Stimulated activated CD8-positive, alpha-beta memory T cell treated with anti-CD3 and anti-CD28 coated beads, Interleukin-4, amount 100 ng/mL, for 1 hour (primary cell): ENCODE measurements at regions not wholly inside any gene's neighbourhood (a gene's known extent, or its start where the extent isn't known, plus 50 kb on each side); places are given as distances from the start of the nearest gene placed in this dataset.

ENCODE experiments used
- DNase-seq, 2 donors: peaks; one replicate each; pipeline ENCODE4 v3.0.0-alpha.2; 2020; ENCODE audit warnings: low read depth in 2 of 2, low spot score in 1 of 2

DNA sequence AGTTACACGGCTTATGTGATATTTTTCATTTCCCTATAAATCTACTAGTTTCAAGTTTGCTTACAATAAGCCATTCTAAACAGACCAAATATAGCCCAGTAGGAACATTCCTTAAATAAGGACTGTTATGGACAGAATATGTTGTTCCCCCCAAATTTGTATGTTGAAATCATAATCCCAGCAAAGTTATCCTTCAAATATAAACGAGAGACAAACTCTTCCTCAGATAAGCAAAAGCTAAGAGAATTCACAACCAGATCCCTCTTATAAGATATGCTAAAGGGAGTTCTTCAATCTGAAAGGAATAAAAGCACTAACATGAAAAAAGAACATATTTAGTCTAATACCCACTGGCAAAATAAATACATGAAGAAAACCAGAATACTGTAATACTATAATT lies 795.5 kb upstream of the GJE1 start:
- DNase-seq: no peak

DNA sequence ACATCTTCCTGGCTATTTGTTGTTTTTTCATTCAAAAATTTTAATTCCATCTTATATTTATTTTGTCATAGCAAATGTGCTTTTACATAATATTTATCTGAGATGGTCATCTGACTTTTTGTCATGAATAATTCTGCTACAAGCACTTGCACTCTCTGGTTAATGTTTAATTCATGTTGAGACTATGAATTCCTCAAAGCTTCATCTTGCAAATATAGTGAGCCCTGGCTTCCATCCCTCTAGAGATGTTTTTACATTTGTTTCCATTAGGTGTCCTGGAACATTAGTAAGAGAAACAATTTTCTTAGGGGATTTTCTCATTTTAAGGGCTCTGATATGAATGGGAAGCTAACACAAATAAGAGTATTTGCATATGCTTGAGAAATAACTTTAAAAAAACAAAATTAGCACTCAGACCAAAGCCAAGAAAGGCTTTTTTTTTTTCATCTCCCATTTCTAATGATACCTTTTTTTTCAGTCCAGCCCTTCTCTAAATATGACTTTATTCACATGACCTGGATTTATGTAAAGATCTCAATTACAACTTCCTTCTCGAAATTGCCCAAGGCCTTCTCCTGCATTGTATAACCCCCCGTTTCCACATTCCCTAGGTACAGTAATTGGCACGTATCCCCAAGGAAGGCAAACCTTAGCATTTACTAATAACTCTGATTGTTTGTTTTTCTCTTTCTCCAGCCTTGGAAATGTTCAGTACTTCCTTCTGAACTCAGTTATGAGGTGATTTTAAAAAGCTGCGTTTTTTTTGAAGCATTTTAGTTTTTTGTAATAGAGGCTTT lies 797.0 kb upstream of the GJE1 start:
- no peak for DNase-seq

DNA sequence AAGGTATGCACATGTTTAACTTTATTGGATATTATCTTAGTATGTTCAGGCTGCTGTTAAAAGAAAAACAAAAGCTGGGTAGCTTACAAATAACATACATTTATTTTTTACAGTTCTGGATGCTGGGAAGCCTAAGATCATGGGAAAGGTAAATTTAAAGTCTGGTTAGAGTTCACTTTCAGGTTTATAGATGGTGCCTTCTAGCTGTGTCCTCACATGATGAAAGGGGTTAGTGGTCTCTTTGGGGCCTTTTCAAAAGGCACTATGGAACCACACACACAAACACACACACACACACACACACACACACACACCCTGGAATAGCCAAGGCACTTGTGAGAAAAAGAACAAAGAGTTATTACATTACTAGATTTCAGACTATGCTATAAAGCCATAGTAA lies 805.8 kb upstream of the GJE1 start:
- DNase-seq: no peak

DNA sequence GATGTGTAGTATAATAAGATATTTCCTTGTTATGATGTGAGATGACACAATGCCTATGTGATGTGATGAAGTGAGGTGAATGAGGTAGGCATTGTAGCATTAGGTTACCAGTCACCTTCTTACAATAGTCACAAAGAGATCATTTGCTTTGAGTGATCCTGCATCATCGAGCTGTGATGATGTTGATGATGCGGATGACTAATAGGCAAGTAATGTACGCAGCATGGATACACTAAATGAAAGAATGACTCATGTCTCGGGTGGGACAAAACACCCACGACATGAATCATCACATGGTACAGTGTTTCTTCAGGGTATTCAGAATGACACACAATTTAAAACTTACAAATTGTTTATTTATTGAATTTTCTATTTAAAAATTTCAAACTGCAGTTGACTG lies 806.3 kb upstream of the GJE1 start:
- DNase-seq: no peak

DNA sequence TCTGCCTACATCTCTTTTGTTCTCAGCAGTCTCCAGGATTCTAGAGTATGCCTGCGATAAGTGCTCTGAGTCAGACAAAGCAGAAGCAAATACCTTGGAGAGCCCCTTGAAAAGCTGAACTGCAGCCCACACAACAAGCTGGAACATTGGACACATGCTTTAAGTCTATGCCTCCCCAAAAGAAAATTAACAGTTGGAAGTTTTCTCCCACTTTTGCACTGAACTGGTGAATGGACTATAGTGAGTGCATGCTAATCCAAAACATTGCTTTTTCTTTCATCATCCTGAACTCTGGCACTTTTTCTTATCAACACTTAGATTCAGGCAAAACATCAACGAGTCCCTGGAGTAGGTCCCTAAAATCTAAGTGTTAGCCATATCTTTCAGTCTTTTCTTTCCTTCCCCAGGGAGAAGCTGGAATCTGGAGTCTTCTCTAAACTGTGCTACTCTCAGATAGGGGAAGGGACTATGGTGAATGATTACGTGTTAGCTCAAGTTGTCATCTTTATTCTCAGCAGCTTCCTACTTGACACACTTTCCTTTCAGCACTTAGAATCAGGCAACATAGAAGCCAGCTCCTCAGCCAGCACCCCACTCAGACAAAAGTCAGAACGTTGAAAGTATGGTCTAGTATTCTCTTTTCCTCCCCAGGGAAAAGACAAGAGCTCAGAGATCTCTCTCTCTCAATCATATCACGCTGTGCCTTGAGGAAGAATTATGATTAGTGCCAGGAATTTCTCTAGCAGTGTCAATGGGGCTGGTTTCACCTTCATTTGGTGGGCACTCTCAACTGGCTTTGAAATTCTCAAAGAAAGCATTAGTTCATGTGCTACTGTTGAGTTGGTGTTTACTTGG lies 811.0 kb upstream of the GJE1 start:
- DNase-seq: no peak

DNA sequence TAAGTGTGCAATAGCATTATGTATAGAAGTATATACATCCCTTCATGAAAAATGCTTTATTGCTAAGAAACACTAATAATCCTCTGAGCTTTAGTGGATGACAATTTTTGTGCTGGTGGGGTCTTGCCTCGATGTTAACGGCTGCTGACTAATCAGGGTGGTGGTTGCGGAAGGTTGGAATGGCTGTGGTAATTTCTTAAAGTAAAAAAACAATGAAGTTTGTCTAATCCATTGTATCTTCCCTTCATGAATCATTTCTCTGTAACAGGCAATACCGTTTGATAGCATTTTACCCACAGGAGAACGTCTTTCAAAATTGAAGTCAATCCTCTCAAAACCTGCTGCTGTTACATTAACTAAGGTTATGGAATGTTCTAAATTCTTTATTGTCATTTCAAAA lies 816.5 kb upstream of the GJE1 start:
- no peak for DNase-seq

DNA sequence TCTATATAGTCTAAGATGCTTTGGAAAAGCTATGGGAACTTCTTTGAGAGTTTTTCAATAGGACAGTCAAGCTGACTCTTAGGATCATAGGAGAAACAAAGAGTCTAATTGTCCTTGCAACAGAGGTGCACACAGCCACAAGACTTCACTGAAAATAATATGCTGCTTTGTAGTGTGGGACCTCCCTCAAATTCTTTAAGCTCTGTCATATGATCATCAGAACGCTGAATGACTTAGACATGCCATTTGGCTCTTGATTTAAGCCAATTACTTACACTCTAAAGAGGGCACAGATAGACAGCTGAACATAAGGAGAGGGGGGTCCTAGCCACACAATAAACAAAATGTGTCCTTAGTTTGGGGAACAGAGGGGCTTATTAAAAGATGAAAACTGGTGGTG lies 818.7 kb upstream of the GJE1 start:
- DNase-seq: no peak

DNA sequence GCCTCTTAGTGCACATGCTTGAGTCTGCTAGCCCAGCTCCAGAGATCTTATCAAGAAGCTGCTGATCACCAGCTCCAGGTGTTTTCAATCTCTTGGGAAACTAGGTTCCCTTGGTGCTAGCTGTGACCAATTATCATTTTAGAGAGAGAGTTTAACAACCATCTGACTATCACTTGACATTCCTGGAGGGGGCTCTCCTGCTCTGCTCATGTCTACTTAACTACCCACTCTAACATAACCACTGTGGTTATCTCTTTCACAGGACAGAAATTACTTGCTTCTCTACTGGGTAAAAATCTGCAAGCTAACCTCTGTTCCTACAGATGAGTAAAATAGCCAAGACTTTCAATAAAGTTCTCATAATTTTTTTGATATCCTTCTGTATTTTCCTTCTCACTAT lies 823.4 kb upstream of the GJE1 start:
- DNase-seq: no peak

DNA sequence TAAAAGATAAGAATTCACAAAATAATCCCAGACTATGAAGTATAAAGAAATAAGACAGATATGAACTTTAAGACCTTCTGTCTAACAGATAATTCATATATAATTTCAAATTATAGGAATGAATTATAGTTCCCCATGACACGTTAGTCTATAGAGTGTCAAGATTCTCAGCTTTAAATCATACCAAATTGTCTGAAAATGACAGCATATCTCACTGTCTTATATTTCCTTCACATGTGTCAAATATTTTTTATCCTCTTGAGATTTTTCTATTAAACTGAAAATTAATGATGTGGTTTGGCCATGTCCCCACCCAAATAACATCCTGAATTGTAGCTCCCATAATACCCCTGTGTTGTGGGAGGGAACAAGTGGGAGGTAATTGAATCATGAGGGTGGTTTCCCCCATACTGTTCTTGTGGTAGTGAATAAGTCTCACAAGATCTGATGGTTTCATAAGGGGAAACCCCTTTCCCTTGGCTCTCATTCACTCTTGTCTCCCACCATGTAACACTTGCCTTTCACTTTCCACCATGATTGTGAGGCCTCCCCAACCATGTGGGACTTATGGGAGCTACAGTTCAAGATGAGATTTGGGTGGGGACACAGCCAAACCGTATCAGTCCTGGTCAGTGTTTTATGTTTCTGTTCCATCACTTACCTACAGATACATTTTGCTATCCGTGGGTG lies 825.3 kb upstream of the GJE1 start:
- no peak for DNase-seq

DNA sequence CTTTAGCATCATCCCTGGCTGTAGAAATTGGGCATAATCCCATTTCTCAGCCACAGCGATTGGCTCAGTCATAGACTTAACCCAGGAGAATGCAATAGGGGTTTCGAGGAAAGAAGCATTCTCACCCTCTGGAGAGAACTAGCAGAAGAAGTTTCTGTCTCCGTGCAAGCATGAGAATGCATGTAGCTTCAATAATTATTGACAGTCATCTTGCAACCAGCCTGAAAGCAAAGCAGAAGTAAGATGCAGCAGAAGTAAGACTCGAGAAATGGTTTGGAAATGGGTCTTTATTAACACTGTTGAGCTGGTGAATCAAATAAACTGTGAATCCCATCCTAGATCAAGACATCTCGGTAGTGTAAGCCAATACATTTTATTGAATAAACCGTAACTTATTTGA lies 828.8 kb upstream of the GJE1 start:
- no peak for DNase-seq

DNA sequence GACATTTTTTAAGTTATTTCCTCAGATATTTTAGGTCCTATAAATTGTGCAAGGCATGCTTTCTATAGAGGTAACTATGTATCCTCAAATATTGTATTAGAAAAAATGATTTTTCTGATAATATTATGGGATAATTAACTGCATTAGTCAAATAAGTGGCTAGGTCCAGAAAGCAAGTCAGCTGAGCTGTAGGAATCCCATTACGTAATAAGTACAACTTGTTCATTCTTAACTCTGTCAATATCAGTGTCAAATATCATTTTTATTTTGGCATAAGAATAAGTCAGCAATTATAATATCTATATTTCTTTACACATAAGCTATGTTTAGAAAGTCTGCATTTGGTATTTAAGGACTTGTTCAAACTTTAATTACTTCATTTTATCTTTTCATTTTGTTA lies 830.9 kb upstream of the GJE1 start:
- DNase-seq: no peak

DNA sequence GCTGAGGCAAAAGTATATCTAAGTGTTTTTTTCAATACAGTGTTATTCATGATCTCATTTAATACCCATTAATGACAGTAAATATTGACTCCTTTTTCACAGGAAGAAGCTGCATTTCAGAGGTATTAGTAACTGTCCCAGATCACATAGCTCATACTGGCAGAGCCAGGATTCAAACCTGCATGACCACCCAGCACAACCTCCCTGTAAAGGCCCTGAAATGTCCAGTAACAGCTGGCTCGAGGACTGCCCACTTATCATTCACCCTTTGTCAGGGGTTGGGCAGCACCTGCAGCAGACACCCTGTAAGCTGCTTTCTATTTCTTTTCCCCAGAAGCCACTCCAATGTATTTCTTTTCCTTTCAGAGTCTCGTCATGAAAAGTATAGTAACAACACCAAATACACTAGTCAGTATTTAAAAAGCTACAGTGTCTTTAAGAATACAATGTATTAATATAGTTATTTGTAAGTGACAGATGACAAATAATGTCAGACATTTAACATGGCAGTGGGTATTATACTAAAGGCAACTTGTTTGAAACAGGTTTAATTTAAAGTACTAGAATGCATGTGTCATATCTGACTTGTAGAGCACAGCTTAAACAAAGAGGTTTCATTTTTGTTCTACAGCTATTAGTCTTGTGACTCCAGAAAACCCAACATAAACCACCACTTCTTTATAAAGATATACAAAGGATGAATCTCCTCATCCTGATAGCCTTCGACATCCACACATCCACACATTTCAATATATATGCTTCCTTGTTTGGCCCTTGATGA lies 841.6 kb upstream of the GJE1 start:
- no peak for DNase-seq

DNA sequence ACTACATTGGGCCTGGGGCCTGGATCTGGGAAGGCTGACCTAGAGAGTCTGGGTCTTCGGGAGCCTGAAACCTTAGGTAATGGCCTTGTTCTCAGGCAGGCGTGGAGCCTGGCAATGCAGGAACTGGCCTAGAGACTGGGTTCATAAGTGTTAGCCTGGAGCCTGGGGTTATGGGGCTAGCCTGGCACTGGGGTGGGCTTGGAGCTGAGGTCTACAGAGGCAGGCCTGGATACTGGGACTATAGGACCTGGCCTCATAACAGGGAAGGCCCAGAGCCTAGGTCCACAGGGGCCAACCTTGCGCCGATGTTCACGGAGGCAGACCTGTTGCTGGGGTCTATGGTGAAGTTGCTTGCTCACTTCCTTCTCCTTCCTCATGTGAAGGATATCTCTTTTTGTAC lies 843.8 kb upstream of the GJE1 start:
- no peak for DNase-seq

DNA sequence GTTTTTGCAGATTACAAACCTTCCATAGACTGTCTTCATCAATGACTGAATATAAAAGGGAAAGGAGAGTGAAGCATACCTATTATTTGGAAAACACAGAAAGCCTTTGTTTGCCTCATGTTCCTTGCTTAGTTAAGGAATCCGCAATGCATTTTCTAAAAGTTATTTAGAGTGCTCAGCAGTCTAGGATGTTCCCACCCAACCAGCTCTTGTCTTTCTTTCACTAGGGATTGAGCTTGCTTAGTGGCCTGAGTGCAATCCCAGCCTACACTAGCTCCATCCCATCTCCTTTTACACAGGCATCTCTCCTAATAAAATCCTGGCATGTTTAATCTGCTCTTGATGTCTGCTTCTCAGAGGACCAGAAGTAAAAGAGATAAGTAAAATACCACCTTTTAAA lies 850.5 kb upstream of the GJE1 start:
- no peak for DNase-seq

DNA sequence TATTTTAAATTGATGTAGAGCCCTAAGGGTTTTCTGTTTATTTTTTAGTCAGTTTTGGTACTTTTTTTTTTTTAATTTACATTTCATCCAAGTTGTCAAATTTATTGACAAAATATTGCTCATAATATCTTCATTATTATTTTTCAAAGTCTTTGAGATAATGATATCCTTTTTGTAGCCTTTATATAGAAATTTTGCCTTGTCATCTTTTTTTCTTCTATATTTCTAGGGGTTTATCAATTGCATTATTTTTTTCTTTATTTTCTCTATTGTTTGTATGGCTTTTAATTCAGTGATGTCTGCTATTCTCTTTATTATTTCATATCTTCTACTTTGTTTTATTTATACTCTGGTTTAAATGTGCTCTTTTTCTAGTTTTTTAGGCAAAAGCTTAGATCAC lies 863.0 kb upstream of the GJE1 start:
- DNase-seq: no peak

DNA sequence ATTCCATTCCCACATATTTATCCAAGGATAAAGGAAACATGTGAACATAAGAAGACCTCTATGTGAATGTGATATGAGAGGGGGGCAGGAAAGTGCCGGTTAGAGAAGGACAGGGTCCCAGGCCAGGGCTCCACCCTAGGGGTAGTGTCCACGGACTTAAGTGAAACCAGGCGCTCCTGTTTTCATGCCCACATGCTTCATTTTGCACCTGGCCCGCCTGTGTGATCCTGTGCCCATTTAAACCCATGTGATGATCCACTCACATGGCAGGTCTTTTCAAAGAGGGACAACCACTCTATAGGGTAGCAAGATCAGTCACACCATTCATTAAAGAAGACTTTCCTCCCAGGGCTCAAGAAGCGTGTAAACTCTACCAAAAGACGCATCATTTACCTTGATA lies 865.3 kb upstream of the GJE1 start:
- no peak for DNase-seq

DNA sequence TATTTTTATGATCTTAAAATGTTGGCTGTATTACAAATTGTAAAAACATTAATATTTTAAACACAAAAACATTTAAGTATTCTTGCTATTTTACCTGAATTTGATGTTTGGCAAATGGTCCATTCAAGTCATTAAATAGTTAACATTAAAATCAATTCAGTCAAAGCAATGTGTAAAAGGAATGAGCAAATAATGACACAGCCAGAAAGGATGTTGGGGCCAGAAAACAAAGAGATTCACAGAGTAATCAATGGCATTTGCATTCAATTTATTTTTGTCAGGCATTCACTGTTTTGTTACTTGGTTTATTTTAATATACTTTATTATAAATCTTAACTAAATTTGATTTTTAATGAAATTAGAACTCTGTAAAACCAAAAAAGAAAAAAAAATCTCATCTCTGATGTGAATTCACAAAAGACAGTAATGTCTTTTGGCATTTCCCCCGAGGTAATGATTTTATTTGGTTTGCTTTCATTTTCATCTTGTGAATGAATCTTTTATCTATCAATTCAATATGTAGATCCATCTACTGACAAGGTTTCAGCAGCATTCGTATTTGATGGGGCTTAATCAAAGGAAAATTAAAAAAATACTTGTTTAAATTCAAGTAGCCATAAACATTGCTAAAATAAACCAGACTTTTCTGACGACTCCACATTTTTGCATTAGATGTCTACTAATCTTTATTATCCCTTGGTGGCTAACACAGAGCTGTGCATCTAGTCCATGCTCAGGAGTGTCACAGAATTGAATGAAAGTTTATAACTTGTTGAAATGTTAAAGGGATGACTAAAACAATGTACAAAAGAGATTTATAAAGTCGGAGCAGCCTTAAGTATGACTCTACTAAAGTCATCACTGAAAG lies 866.7 kb upstream of the GJE1 start:
- no peak for DNase-seq

DNA sequence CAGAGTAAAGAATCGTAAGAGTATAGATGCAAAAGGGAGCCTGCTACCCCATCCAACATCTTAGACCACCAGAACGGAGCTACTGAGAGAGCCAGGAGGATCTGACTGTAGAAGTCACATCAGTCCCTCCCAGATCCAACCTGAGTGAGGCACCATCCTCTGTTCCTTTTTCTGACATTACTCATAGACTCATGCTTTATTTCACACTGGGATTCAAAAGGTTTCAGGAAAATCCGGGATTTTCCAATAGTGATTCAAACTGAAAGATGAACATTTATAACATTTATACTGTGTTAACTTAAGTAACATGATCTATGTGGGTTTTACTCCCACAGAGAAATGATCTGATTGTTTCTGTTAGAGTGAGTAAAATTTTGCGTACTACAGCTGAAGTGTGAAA lies 868.6 kb upstream of the GJE1 start:
- DNase-seq: no peak

DNA sequence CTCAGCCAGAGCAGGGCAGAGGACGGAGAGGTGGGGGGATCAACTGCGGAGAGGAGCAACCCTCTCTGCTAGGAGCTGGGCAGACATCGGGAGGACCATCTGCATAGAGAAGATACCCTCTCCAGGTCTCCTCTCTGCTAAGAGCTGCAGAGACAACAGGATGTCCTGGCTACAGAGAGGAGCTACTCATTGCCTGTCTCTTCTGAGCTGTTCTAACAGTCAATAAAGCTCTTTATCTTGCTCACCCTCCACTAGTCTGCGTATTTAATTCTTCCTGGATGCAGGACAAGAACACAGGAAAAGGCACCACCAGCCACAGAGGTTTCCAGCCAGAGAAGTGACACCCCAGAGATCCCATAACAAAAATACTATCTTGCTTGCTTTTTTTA lies 871.1 kb upstream of the GJE1 start:
- DNase-seq: no peak

DNA sequence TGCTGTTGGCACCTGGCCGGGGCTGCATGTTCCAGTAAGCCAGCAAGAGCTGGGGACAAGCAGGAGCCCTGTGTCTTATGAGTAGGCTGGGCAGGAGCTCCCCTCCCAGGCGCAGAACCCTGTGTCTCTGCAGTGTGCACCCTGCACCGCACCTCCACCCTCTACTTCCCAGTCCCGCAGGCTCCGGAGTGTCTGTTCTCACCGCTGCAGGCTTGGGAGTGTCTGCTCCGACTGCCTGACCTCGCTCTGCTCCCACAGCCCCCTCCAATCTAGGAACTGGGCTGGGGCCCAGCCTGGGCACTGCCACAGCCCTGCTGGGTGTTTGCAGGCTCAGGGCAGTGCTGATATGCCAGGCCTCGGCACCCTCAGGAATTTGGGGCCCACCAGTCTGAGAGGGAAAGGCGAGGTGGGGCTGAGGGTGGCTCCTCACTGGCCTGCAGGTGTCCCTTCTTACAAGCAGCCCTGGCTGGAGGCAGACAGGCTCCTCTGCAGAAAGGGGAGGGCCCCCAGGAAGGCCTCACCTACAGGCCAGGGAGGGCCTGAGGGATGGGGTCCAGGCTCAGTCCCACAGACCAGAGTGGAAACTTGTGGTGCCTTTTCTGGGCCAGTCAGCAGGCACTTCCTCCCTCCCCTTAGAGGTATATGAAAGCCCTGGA lies 871.6 kb upstream of the GJE1 start:
- no peak for DNase-seq
